Stomach (tissue), 4 donors: ENCODE measurements at regions not wholly inside any gene's neighbourhood (a gene's known extent, or its start where the extent isn't known, plus 50 kb on each side); places are given as distances from the start of the nearest gene placed in this dataset.

Experiments
- CTCF ChIP-seq, 7 experiments: fragments of 450-650 bp in 4 of 7; fragments of 200-600 bp in 3 of 7; sonication (generic) in 3 of 7; IDR thresholded peaks; one replicate each; pipeline ENCODE4 v1.5.1; 2016 to 2019; ENCODE audit warnings: antibody characterized with exemption in 7 of 7, control low read depth in 2 of 7, mild to moderate bottlenecking in 1 of 7
- EP300 ChIP-seq: sonication (generic); formaldehyde crosslinking; IDR thresholded peaks from one replicate; pipeline ENCODE4 v1.6.1; 2017; ENCODE audit warnings: antibody characterized with exemption
- POLR2A ChIP-seq, 4 donors: fragments of 450-650 bp; IDR thresholded peaks; one replicate each; pipeline ENCODE4 v1.6.1; 2016; ENCODE audit warnings: antibody characterized with exemption in 4 of 4, control low read depth in 2 of 4, mild to moderate bottlenecking in 1 of 4, moderate library complexity in 1 of 4

GRCh38 chr4:23422878-23423277, 467.0 kb downstream of the PPARGC1A start:
- TF ChIP-seq POLR2A (IDR thresholded peaks at IDR 0.05) (no peak), CTCF (IDR thresholded peaks at IDR 0.05) (no peak), EP300 (no peak)
